Thymus (tissue), 11 donors: ENCODE measurements at regions not wholly inside any gene's neighbourhood (a gene's known extent, or its start where the extent isn't known, plus 50 kb on each side); places are given as distances from the start of the nearest gene placed in this dataset.

ENCODE experiments used
- DNase-seq, 9 donors: peaks; one replicate each; pipeline ENCODE4 v3.0.0-alpha.2; 2013; ENCODE audit warnings: low spot score in 9 of 9, low read depth in 6 of 9, missing footprints in 1 of 9
- H3K27ac ChIP-seq, 2 donors: one replicate each; pipeline ENCODE4 v1.5.1; 2013; ENCODE audit warnings: control low read depth in 1 of 2, low read depth in 1 of 2, low read length in 1 of 2, mild to moderate bottlenecking in 1 of 2, moderate library complexity in 1 of 2
- H3K27me3 ChIP-seq, 2 donors: one replicate each; pipeline ENCODE4 v1.5.1; 2013; ENCODE audit warnings: low read length in 1 of 2; ENCODE audit not compliant: control insufficient read depth in 2 of 2, insufficient read depth in 1 of 2
- H3K36me3 ChIP-seq, 2 donors: one replicate each; pipeline ENCODE4 v1.5.1; 2013; ENCODE audit warnings: low read length in 1 of 2, mild to moderate bottlenecking in 1 of 2, moderate library complexity in 1 of 2; ENCODE audit not compliant: control insufficient read depth in 2 of 2, insufficient read depth in 2 of 2
- H3K4me1 ChIP-seq, 2 donors: one replicate each; pipeline ENCODE4 v1.5.1; 2013; ENCODE audit warnings: low read length in 2 of 2; ENCODE audit not compliant: control insufficient read depth in 2 of 2, insufficient read depth in 2 of 2
- H3K4me3 ChIP-seq, 2 donors: one replicate each; pipeline ENCODE4 v1.5.1; 2013; ENCODE audit warnings: low read length in 2 of 2, control low read depth in 1 of 2, mild to moderate bottlenecking in 1 of 2
- H3K9me3 ChIP-seq, 2 donors: one replicate each; pipeline ENCODE4 v1.5.1; 2013; ENCODE audit warnings: low read length in 1 of 2, mild to moderate bottlenecking in 1 of 2; ENCODE audit not compliant: control insufficient read depth in 2 of 2, insufficient read depth in 1 of 2
- WGBS: extraction: QIAGEN DNeasy Blood & Tissue Kit; methylation state at CpG from one replicate; pipeline ENCODE4 v1.1.7; 2013; 5-methylcytosine and 5-hydroxymethylcytosine counted together
- donor health status: healthy.

GRCh38 chr14:36066636-36067035 is 109.9 kb downstream of the PTCSC3 start:
- Histone ChIP-seq H3K4me1 (no peaks in the 10 kb centered on the region), H3K27me3 (no peaks in the 10 kb centered on the region), H3K4me3 (no peak overlapping the region), H3K9me3 (no peaks in the 10 kb centered on the region), H3K36me3 (no peaks in the 10 kb centered on the region), H3K27ac (no peak overlapping the region)
- WGBS, result 91% methylated on average over 4 of the region's 4 CpGs
- no peak for DNase-seq

- H3K4me1 ChIP-seq, result no peaks in the 10 kb centered on the region
- no peaks in the 10 kb centered on the region for H3K36me3 ChIP-seq
- H3K4me3 ChIP-seq, result no peak overlapping the region
- DNase-seq, result no peak
- H3K27ac ChIP-seq, result no peak overlapping the region
- WGBS, result 81% methylated on average over 3 of the region's 3 CpGs
- no peaks in the 10 kb centered on the region for H3K9me3 ChIP-seq
- no peaks in the 10 kb centered on the region for H3K27me3 ChIP-seq
These were observed 110.7 kb downstream of the PTCSC3 start for GRCh38 chr14:36065831-36066230.

GRCh38 chr14:36059531-36059930 is 117.0 kb downstream of the PTCSC3 start:
- no peaks in the 10 kb centered on the region for H3K4me1 ChIP-seq
- peaks cover 0 to 2% of the 10 kb centered on the region in 2 donors for H3K27me3 ChIP-seq
- no peak for DNase-seq
- H3K4me3 ChIP-seq, result no peak overlapping the region
- no peaks in the 10 kb centered on the region for H3K9me3 ChIP-seq
- H3K27ac ChIP-seq, result no peak overlapping the region
- 82% methylated on average over 2 of the region's 2 CpGs for whole genome bisulfite sequencing
- no peaks in the 10 kb centered on the region for H3K36me3 ChIP-seq

- 80% methylated on average over 7 of the region's 7 CpGs for WGBS
- H3K27me3 ChIP-seq, result peaks cover 0 to 2% of the 10 kb centered on the region in 2 donors
- H3K4me3 ChIP-seq, result no peak overlapping the region
- no peaks in the 10 kb centered on the region for H3K36me3 ChIP-seq
- no peaks in the 10 kb centered on the region for H3K4me1 ChIP-seq
- no peak for DNase-seq
- H3K27ac ChIP-seq, result no peak overlapping the region
- H3K9me3 ChIP-seq, result no peaks in the 10 kb centered on the region
These were observed 118.9 kb downstream of the PTCSC3 start for GRCh38 chr14:36057452-36058116.

GRCh38 chr14:36056845-36057244 is 119.7 kb downstream of the PTCSC3 start:
- H3K36me3 ChIP-seq, result no peaks in the 10 kb centered on the region
- H3K27me3 ChIP-seq, result peaks cover 0 to 2% of the 10 kb centered on the region in 2 donors
- no peak overlapping the region for H3K4me3 ChIP-seq
- 77% methylated on average over 3 of the region's 3 CpGs for WGBS
- DNase-seq, result no peak
- H3K9me3 ChIP-seq, result no peaks in the 10 kb centered on the region
- no peaks in the 10 kb centered on the region for H3K4me1 ChIP-seq
- H3K27ac ChIP-seq, result no peak overlapping the region

GRCh38 chr14:36055681-36056225 is 120.8 kb downstream of the PTCSC3 start:
- no peaks in the 10 kb centered on the region for H3K36me3 ChIP-seq
- H3K4me3 ChIP-seq, result no peak overlapping the region
- H3K27ac ChIP-seq, result no peak overlapping the region
- H3K9me3 ChIP-seq, result no peaks in the 10 kb centered on the region
- H3K4me1 ChIP-seq, result no peaks in the 10 kb centered on the region
- peaks cover 0 to 2% of the 10 kb centered on the region in 2 donors for H3K27me3 ChIP-seq
- DNase-seq, result no peak
- WGBS, result 79% methylated on average over 3 of the region's 3 CpGs

GRCh38 chr14:36055052-36055378 is 121.5 kb downstream of the PTCSC3 start:
- H3K9me3 ChIP-seq, result no peaks in the 10 kb centered on the region

GRCh38 chr14:36054353-36055051 is 122.0 kb downstream of the PTCSC3 start:
- Histone ChIP-seq H3K9me3 (no peaks in the 10 kb centered on the region), H3K4me3 (no peak overlapping the region), H3K27me3 (peaks cover 0 to 2% of the 10 kb centered on the region in 2 donors), H3K4me1 (no peaks in the 10 kb centered on the region), H3K36me3 (no peaks in the 10 kb centered on the region), H3K27ac (no peak overlapping the region)
- DNase-seq, result no peak
- WGBS, result 85% methylated on average over 3 of the region's 3 CpGs

More at GRCh38 chr14:36055052-36055378, 121.5 kb downstream of the PTCSC3 start:
- Histone ChIP-seq H3K27ac (no peak overlapping the region), H3K27me3 (peaks cover 0 to 2% of the 10 kb centered on the region in 2 donors), H3K4me1 (no peaks in the 10 kb centered on the region), H3K4me3 (no peak overlapping the region), H3K36me3 (no peaks in the 10 kb centered on the region)
- 87% methylated on average over 3 of the region's 3 CpGs for WGBS
- DNase-seq, result no peak

GRCh38 chr14:36052681-36053080 is 123.8 kb downstream of the PTCSC3 start:
- Histone ChIP-seq H3K4me1 (no peaks in the 10 kb centered on the region), H3K27ac (no peak overlapping the region), H3K4me3 (no peak overlapping the region), H3K9me3 (no peaks in the 10 kb centered on the region), H3K27me3 (no peaks in the 10 kb centered on the region), H3K36me3 (no peaks in the 10 kb centered on the region)
- no peak for DNase-seq
- WGBS, result 83% methylated on average over 3 of the region's 3 CpGs
